HAP-1 (cell line): ENCODE measurements at regions not wholly inside any gene's neighbourhood (a gene's known extent, or its start where the extent isn't known, plus 50 kb on each side); places are given as distances from the start of the nearest gene placed in this dataset.

Experiments used
- DNase-seq, 2 experiments: peaks; one replicate each; pipeline ENCODE4 v3.0.0-alpha.2; 2016 to 2020; ENCODE audit warnings: low spot score in 2 of 2
- H3K27me3 ChIP-seq: fragments of 250-450 bp; sonication (Bioruptor Pico); 2 replicates; pipeline ENCODE4 v1.5.1; 2020; ENCODE audit warnings: low read depth, mild to moderate bottlenecking, moderate library complexity
- H3K36me3 ChIP-seq: fragments of 250-450 bp; sonication (Bioruptor Pico); replicated peaks from 2 replicates; pipeline ENCODE4 v1.5.1; 2020; ENCODE audit warnings: mild to moderate bottlenecking
- H3K4me1 ChIP-seq: fragments of 250-450 bp; sonication (Bioruptor Pico); 2 replicates; pipeline ENCODE4 v1.5.1; 2020; ENCODE audit warnings: mild to moderate bottlenecking
- H3K4me3 ChIP-seq: fragments of 250-450 bp; sonication (Bioruptor Pico); 2 replicates; pipeline ENCODE4 v1.5.1; 2020; ENCODE audit warnings: mild to moderate bottlenecking, moderate library complexity
- H3K9me3 ChIP-seq: fragments of 250-450 bp; sonication (Bioruptor Pico); 2 replicates; pipeline ENCODE4 v1.5.1; 2020; ENCODE audit warnings: mild to moderate bottlenecking, moderate library complexity
- in situ Hi-C: fragments of 300-500 bp; cut with MboI; formaldehyde crosslinking; loops from 3 replicates; pipeline ENCODE4 v1.14.3; 2020; ENCODE audit warnings: low sequenced_read_pairs, inconsistent platforms, mixed read lengths

DNA sequence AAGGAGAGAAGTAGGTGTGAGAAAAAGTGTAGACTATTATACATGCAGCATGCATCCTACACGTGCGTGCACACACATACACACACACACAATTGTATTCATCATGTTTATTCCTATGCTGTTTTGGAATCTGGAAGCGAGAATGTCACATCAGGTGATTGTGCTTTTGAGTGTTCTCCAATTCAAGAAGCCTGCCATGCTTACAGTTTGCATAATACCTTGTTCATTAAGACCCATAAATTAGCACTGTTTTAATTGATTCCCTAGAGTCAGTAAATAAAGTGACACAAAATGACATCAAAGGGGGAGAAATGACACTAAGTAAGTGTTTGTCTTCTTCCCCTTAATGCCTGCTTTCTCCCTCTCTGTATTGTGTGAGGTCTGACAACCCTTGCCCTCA, 336.1 kb upstream of the IGFBP7 start:
- in situ Hi-C loops = no loop called here
- Histone ChIP-seq H3K4me3 (no peak overlapping the region), H3K36me3 (no peaks in the 10 kb centered on the region), H3K27me3 (peaks cover 15% of the 10 kb centered on the region), H3K9me3 (0 out of 2 replicates have a peak, but pooled peaks cover 3% of the 10 kb centered on the region), H3K4me1 (no peaks in the 10 kb centered on the region)
- no peak for DNase-seq

GRCh38 chr4:57445686-57446085, 335.5 kb upstream of the IGFBP7 start:
- H3K36me3 ChIP-seq = no peaks in the 10 kb centered on the region
- 0 out of 2 replicates have a peak, but pooled peaks cover 3% of the 10 kb centered on the region for H3K9me3 ChIP-seq
- peaks cover 15% of the 10 kb centered on the region for H3K27me3 ChIP-seq
- DNase-seq = no peak
- in situ Hi-C loops = no loop called here
- H3K4me3 ChIP-seq = no peak overlapping the region
- no peaks in the 10 kb centered on the region for H3K4me1 ChIP-seq

DNA sequence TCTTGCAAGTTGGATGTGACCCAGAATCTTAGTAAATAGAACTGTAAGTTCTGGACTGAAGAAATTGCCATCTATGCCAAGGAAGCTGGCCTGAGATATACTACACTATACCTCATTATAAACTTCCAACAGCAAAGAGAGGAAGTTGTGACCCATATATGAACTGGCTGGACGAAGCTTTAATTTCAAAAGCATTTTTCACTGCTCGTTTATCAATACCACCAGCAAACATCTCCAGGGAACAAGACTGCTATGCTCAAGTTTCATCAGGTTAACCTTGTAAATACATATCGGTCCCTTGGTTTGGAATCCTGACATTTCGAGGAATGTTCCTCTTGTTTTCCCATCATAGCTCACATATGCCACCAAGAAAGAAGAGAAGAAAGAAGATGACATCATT, 334.5 kb upstream of the IGFBP7 start:
- no peak for DNase-seq
- peaks cover 20% of the 10 kb centered on the region for H3K27me3 ChIP-seq
- H3K36me3 ChIP-seq = no peaks in the 10 kb centered on the region
- H3K4me3 ChIP-seq = no peak overlapping the region
- no peaks in the 10 kb centered on the region for H3K4me1 ChIP-seq
- in situ Hi-C loops = no loop called here
- no peaks in the 10 kb centered on the region for H3K9me3 ChIP-seq

GRCh38 chr4:57443787-57444186, 333.6 kb upstream of the IGFBP7 start:
- DNase-seq = no peak
- no peak overlapping the region for H3K4me3 ChIP-seq
- H3K4me1 ChIP-seq = no peaks in the 10 kb centered on the region
- in situ Hi-C loops = no loop called here
- H3K9me3 ChIP-seq = no peaks in the 10 kb centered on the region
- no peaks in the 10 kb centered on the region for H3K36me3 ChIP-seq
- peaks cover 20% of the 10 kb centered on the region for H3K27me3 ChIP-seq

GRCh38 chr4:57443308-57443707, 333.1 kb upstream of the IGFBP7 start:
- H3K27me3 ChIP-seq = peaks cover 20% of the 10 kb centered on the region
- no peak overlapping the region for H3K4me3 ChIP-seq
- in situ Hi-C loops = no loop called here
- no peaks in the 10 kb centered on the region for H3K9me3 ChIP-seq
- no peaks in the 10 kb centered on the region for H3K36me3 ChIP-seq
- no peak for DNase-seq
- no peaks in the 10 kb centered on the region for H3K4me1 ChIP-seq

GRCh38 chr4:57442831-57443291, 332.7 kb upstream of the IGFBP7 start:
- Histone ChIP-seq H3K4me1 (no peaks in the 10 kb centered on the region), H3K27me3 (peaks cover 20% of the 10 kb centered on the region), H3K36me3 (no peaks in the 10 kb centered on the region), H3K4me3 (no peak overlapping the region), H3K9me3 (no peaks in the 10 kb centered on the region)
- in situ Hi-C loops = no loop called here
- peak; percentile 39 to 63 for DNase-seq

DNA sequence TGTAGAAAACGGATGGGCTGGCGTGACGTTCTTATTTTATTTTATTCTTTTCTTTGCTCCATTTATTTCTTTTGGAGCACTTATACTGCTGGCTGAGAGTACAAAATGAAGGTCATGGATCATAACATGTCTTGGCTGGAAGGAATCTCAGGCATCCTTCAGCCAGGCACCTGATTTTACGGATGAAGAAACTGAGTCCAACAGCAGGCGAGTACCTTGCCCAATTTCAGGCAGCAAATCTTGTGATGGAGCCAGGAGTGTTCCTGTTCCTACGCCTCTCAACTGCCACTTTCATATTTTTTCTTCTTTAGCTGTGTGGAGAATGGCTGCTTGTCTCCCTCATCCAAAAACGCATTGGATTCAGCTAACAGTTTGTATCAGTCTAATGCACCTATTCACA, 332.1 kb upstream of the IGFBP7 start:
- no peaks in the 10 kb centered on the region for H3K9me3 ChIP-seq
- DNase-seq = no peak
- no peak overlapping the region for H3K4me3 ChIP-seq
- H3K36me3 ChIP-seq = no peaks in the 10 kb centered on the region
- in situ Hi-C loops = no loop called here
- H3K27me3 ChIP-seq = peaks cover 16% of the 10 kb centered on the region
- H3K4me1 ChIP-seq = no peaks in the 10 kb centered on the region

DNA sequence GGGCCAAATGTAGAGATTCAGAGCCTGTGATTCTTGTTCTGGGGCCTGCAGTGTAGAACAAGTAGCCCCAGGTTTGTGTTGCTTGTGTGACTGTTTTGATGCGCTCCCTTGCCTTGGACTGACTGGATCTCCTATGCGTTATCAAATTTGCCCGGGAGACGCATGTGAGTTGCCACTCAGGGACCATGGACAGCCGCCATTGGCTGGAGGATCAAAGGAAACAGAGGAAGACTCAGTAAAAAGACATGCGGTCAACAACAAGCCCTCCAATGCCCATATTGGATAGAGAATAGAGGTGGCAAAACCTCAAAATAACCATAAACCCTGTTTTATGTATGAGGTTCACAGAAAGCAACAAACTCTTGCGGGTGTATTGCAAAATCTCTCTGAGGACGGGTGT, 327.5 kb upstream of the IGFBP7 start:
- no peak overlapping the region for H3K4me3 ChIP-seq
- H3K4me1 ChIP-seq = no peaks in the 10 kb centered on the region
- H3K27me3 ChIP-seq = peaks cover 14% of the 10 kb centered on the region
- no peaks in the 10 kb centered on the region for H3K36me3 ChIP-seq
- no peak for DNase-seq
- in situ Hi-C loops = no loop called here
- H3K9me3 ChIP-seq = no peaks in the 10 kb centered on the region

DNA sequence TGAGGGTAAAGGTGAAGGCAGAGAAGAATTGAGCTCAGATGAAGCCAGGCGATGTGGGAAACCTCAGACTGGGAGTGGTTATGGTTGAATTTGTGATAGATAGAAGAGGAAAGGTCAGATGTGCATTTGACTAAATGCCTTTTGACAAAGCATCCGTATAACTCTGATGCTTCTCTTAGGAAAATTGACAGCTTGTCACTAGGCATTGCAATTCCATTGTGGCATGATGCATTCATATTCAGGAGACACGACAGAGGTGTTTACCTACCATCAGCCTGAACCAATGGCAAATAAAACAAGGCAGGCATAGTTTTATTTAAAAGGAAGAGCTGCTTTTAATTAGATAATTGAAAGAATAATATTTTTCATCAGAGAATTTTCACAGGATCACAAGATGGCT, 325.1 kb upstream of the IGFBP7 start:
- no peaks in the 10 kb centered on the region for H3K4me1 ChIP-seq
- DNase-seq = no peak
- in situ Hi-C loops = no loop called here
- H3K36me3 ChIP-seq = no peaks in the 10 kb centered on the region
- H3K27me3 ChIP-seq = peaks cover 13% of the 10 kb centered on the region
- no peaks in the 10 kb centered on the region for H3K9me3 ChIP-seq
- H3K4me3 ChIP-seq = no peak overlapping the region

- Histone ChIP-seq H3K27me3 (peaks cover 25% of the 10 kb centered on the region), H3K4me1 (no peaks in the 10 kb centered on the region), H3K9me3 (no peaks in the 10 kb centered on the region), H3K36me3 (no peaks in the 10 kb centered on the region), H3K4me3 (no peak overlapping the region)
- no peak for DNase-seq
- in situ Hi-C loops = no loop called here
Measured at GRCh38 chr4:57430726-57431125, 320.5 kb upstream of the IGFBP7 start.

GRCh38 chr4:57426779-57427395, 316.7 kb upstream of the IGFBP7 start:
- H3K9me3 ChIP-seq = no peaks in the 10 kb centered on the region
- peak; percentile 63 to 83 for DNase-seq
- in situ Hi-C loops = loop anchor here (10.0 kb wide), 1 partner anchor 262 kb away; no protein-coding TSS in a partner anchor

DNA sequence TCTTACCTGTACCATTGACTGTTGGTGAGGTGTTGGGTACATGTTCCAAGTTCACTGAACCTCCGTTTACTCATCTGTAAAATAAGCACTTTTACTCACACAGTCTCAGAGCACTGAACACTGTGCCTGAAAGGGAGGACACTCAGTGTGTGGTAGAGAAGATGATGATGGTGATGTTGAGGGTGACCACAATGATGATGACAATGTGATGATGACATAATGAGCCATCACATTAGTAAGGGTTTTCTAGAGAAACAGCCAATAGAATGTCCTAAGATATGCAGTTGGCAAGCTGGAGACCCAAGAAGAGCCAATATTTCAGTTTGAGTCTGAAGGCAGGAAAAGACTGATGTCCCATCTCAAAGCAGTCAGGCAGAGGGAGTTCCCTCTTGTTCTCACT, 315.4 kb upstream of the IGFBP7 start:
- DNase-seq = no peak
- peaks cover 17% of the 10 kb centered on the region for H3K27me3 ChIP-seq
- in situ Hi-C loops = loop anchor here (10.0 kb wide), 1 partner anchor 261 kb away; no protein-coding TSS in a partner anchor

More at GRCh38 chr4:57426779-57427395, 316.7 kb upstream of the IGFBP7 start:
- Histone ChIP-seq H3K4me1 (no peaks in the 10 kb centered on the region; the same call in 1 of the 2 replicates), H3K27me3 (peaks cover 22% of the 10 kb centered on the region), H3K4me3 (no peak overlapping the region), H3K36me3 (no peaks in the 10 kb centered on the region)

DNA sequence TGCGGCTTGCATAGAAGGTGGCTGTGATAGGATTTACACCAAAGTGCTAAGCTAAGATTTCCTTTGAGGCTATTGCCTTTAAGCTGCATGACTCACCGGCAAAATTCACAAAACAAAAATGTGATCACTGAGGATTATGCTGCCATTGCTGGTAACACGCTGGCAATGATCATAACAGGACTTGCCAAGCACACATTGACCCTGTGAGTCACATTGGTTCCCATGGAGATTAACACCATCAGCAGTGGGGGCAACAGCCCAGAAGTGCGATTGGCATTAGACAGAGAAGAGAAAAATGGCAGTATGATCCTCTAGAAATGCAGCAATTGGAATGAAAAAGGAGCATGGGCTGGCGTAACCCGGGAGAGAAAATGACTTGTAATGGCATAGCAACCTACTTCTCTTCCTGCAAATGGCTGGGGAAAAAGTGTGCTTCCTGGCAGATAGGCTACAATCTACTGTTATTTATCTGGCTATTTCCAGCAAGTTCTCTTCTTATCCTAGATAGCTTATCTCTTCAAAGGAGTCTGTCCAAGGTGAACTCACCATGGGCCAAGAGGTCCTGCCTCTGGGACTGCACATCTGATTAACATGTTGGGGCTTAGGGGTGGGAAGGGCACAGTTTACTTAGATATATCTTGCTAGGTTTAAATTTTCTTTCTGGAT, 314.2 kb upstream of the IGFBP7 start:
- no peaks in the 10 kb centered on the region for H3K36me3 ChIP-seq
- in situ Hi-C loops = loop anchor here (10.0 kb wide), 1 partner anchor 260 kb away; no protein-coding TSS in a partner anchor
- H3K4me3 ChIP-seq = no peak overlapping the region
- H3K27me3 ChIP-seq = peaks cover 8% of the 10 kb centered on the region
- H3K4me1 ChIP-seq = no peaks in the 10 kb centered on the region; the same call in 1 of the 2 replicates
- peak; percentile 11 to 12 for DNase-seq
- no peaks in the 10 kb centered on the region; the same call in 1 of the 2 replicates for H3K9me3 ChIP-seq

More for the DNA sequence above, 315.4 kb upstream of the IGFBP7 start:
- no peaks in the 10 kb centered on the region for H3K36me3 ChIP-seq
- no peak overlapping the region for H3K4me3 ChIP-seq
- H3K4me1 ChIP-seq = no peaks in the 10 kb centered on the region; the same call in 1 of the 2 replicates
- no peaks in the 10 kb centered on the region for H3K9me3 ChIP-seq

GRCh38 chr4:57418133-57418532, 307.9 kb upstream of the IGFBP7 start:
- DNase-seq = no peak
- H3K27me3 ChIP-seq = no peaks in the 10 kb centered on the region

More at GRCh38 chr4:57418133-57418532, 307.9 kb upstream of the IGFBP7 start:
- Histone ChIP-seq H3K36me3 (no peaks in the 10 kb centered on the region), H3K4me3 (no peak overlapping the region), H3K9me3 (no peaks in the 10 kb centered on the region; the same call in 1 of the 2 replicates), H3K4me1 (peaks cover 18% of the 10 kb centered on the region)
- in situ Hi-C loops = no loop called here
